H9 (cell line): ENCODE measurements at regions not wholly inside any gene's neighbourhood (a gene's known extent, or its start where the extent isn't known, plus 50 kb on each side); places are given as distances from the start of the nearest gene placed in this dataset.

Experiments
- DNase-seq: peaks from one replicate; pipeline ENCODE4 v3.0.0-alpha.2; 2017
- H2AFZ ChIP-seq: one replicate; pipeline ENCODE4 v1.6.1; 2013; ENCODE audit warnings: mild to moderate bottlenecking, low read length, control low read depth, moderate library complexity
- H2AK5ac ChIP-seq: 2 replicates; pipeline ENCODE4 v1.6.1; 2013; ENCODE audit warnings: low read length, control low read depth, mixed read lengths; ENCODE audit not compliant: insufficient read length
- H2BK120ac ChIP-seq: one replicate; pipeline ENCODE4 v1.6.1; 2013; ENCODE audit warnings: low read depth, mild to moderate bottlenecking, low read length, control low read depth, inconsistent platforms; ENCODE audit not compliant: poor library complexity, severe bottlenecking
- H2BK12ac ChIP-seq: 2 replicates; pipeline ENCODE4 v1.6.1; 2013; ENCODE audit warnings: low read length, control low read depth, mixed read lengths, low read depth; ENCODE audit not compliant: insufficient read length
- H2BK15ac ChIP-seq: 2 replicates; pipeline ENCODE4 v1.6.1; 2013; ENCODE audit warnings: low read depth, low read length, control low read depth
- H2BK20ac ChIP-seq: one replicate; pipeline ENCODE4 v1.6.1; 2013; ENCODE audit warnings: low read depth, mild to moderate bottlenecking, low read length, control low read depth, inconsistent platforms; ENCODE audit not compliant: poor library complexity, severe bottlenecking
- H2BK5ac ChIP-seq: 2 replicates; pipeline ENCODE4 v1.6.1; 2013; ENCODE audit warnings: low read length, control low read depth, mixed read lengths; ENCODE audit not compliant: insufficient read length
- H3K14ac ChIP-seq: 2 replicates; pipeline ENCODE4 v1.6.1; 2013; ENCODE audit warnings: low read length, control low read depth; ENCODE audit not compliant: insufficient read depth
- H3K18ac ChIP-seq: 2 replicates; pipeline ENCODE4 v1.6.1; 2013; ENCODE audit warnings: low read depth, mild to moderate bottlenecking, mixed read lengths, low read length, control low read depth; ENCODE audit not compliant: insufficient read length
- H3K23ac ChIP-seq: 2 replicates; pipeline ENCODE4 v1.6.1; 2013; ENCODE audit warnings: low read length, control low read depth, mixed read lengths, low read depth; ENCODE audit not compliant: insufficient read length
- H3K23me2 ChIP-seq: 2 replicates; pipeline ENCODE4 v1.6.1; 2013; ENCODE audit warnings: low read depth, mild to moderate bottlenecking, mixed read lengths, low read length, control low read depth; ENCODE audit not compliant: insufficient read length, poor library complexity, severe bottlenecking
- H3K27ac ChIP-seq: 2 replicates; pipeline ENCODE4 v1.5.1; 2013; ENCODE audit warnings: low read length, control low read depth, mixed read lengths, low read depth; ENCODE audit not compliant: insufficient read length
- H3K27me3 ChIP-seq: 2 replicates; pipeline ENCODE4 v1.6.1; 2013; ENCODE audit warnings: low read length, control low read depth, inconsistent platforms; ENCODE audit not compliant: insufficient read depth
- H3K4ac ChIP-seq: 2 replicates; pipeline ENCODE4 v1.6.1; 2013; ENCODE audit warnings: low read depth, mild to moderate bottlenecking, control low read depth, inconsistent platforms, low read length, moderate library complexity
- H3K4me1 ChIP-seq: 2 replicates; pipeline ENCODE4 v1.6.1; 2013; ENCODE audit warnings: low read length, control low read depth, inconsistent platforms; ENCODE audit not compliant: insufficient read depth
- H3K4me2 ChIP-seq: 2 replicates; pipeline ENCODE4 v1.6.1; 2013; ENCODE audit warnings: low read length, control low read depth, mixed read lengths; ENCODE audit not compliant: insufficient read length, insufficient read depth
- H3K56ac ChIP-seq: 2 replicates; pipeline ENCODE4 v1.6.1; 2013; ENCODE audit warnings: low read depth, mild to moderate bottlenecking, mixed read lengths, low read length, control low read depth; ENCODE audit not compliant: insufficient read length
- H3K79me1 ChIP-seq: 2 replicates; pipeline ENCODE4 v1.6.1; 2013; ENCODE audit warnings: low read depth, mild to moderate bottlenecking, moderate library complexity, low read length, control low read depth, inconsistent platforms; ENCODE audit not compliant: insufficient read depth, poor library complexity, severe bottlenecking
- H3K79me2 ChIP-seq: 2 replicates; pipeline ENCODE4 v1.6.1; 2013; ENCODE audit warnings: low read length, control low read depth, inconsistent platforms; ENCODE audit not compliant: insufficient read depth
- H3K9ac ChIP-seq: 2 replicates; pipeline ENCODE4 v1.6.1; 2013; ENCODE audit warnings: low read length, control low read depth, mixed read lengths; ENCODE audit not compliant: insufficient read length; ENCODE audit errors: extremely low read depth
- H3K9me3 ChIP-seq: one replicate; pipeline ENCODE4 v1.6.1; 2013; ENCODE audit warnings: low read depth, low read length, inconsistent platforms; ENCODE audit not compliant: control insufficient read depth
- H3T11ph ChIP-seq: one replicate; pipeline ENCODE4 v1.6.1; 2013; ENCODE audit warnings: mild to moderate bottlenecking, low read length, control low read depth, inconsistent platforms
- H4K20me1 ChIP-seq: one replicate; pipeline ENCODE4 v1.6.1; 2013; ENCODE audit not compliant: control insufficient read depth, insufficient read length, insufficient read depth
- H4K5ac ChIP-seq: 2 replicates; pipeline ENCODE4 v1.6.1; 2013; ENCODE audit warnings: low read depth, mild to moderate bottlenecking, mixed read lengths, low read length, control low read depth; ENCODE audit not compliant: insufficient read length
- H4K8ac ChIP-seq: replicated peaks from 2 replicates; pipeline ENCODE4 v1.6.1; 2013; ENCODE audit warnings: low read length, control low read depth, mixed read lengths, low read depth; ENCODE audit not compliant: insufficient read length
- H4K91ac ChIP-seq: 2 replicates; pipeline ENCODE4 v1.6.1; 2013; ENCODE audit warnings: low read depth, mild to moderate bottlenecking, moderate library complexity, mixed read lengths, low read length, control low read depth; ENCODE audit not compliant: insufficient read length
- H3K27ac Mint-ChIP-seq, 3 experiments: 2 replicates in 2 of 3; 3 replicates in 1 of 3; pipeline ENCODE4 v1.8.0; 2020 to 2021; ENCODE audit warnings: mixed read lengths in 3 of 3, mild to moderate bottlenecking in 1 of 3, moderate library complexity in 1 of 3
- H3K27me3 Mint-ChIP-seq: 2 replicates; pipeline ENCODE4 v1.8.0; 2021; ENCODE audit warnings: low read depth, mild to moderate bottlenecking, moderate library complexity, mixed read lengths
- H3K36me3 Mint-ChIP-seq, 3 experiments: 2 replicates in 2 of 3; 3 replicates in 1 of 3; pipeline ENCODE4 v1.8.0; 2020 to 2021; ENCODE audit warnings: low read depth in 3 of 3, mixed read lengths in 3 of 3; ENCODE audit not compliant: insufficient read depth in 1 of 3
- H3K4me1 Mint-ChIP-seq, 2 experiments: 2 replicates each; pipeline ENCODE4 v1.8.0; 2020; ENCODE audit warnings: mixed read lengths in 2 of 2
- H3K4me3 Mint-ChIP-seq, 2 experiments: 2 replicates in 1 of 2; 3 replicates in 1 of 2; pipeline ENCODE4 v1.8.0; 2020 to 2021; ENCODE audit warnings: mild to moderate bottlenecking in 2 of 2, mixed read lengths in 2 of 2, moderate library complexity in 1 of 2
- H3K9me3 Mint-ChIP-seq, 2 experiments: 2 replicates in 1 of 2; 3 replicates in 1 of 2; pipeline ENCODE4 v1.8.0; 2020; ENCODE audit warnings: mild to moderate bottlenecking in 2 of 2, mixed read lengths in 2 of 2, moderate library complexity in 1 of 2
- TF ChIP-seq, protein P1 (sequence below): fragments of 200-600 bp; sonication (generic); conservative IDR thresholded peaks from 3 replicates; pipeline ENCODE4 v1.8.0; 2021; ENCODE audit warnings: antibody characterized with exemption, mild to moderate bottlenecking

DNA sequence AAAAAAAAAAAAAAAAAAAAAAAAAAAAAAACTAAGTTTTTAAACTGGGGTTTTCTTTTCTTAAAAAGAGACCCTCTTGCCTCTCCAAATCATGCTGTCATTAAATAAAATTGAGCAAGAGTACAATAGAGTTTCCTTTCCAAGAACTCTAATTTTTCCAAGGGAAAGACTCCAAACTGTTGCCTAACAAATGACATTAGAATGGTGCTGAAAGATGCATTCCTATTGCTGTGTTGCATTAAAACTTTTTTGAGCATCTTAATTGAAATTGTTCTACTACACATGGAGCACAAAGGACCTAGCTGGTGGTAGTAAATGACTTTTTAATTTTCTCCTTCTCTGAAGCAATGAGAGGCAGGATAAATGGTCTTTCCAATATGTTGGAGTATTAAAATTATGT is 469.1 kb upstream of the ARHGEF26 start:
- Histone ChIP-seq H3K27me3 (no peaks in the 10 kb centered on the region), H3K14ac (no peak overlapping the region), H3K4ac (no peak overlapping the region), H4K8ac (no peak overlapping the region), H4K5ac (no peak overlapping the region), H2BK12ac (no peak overlapping the region), H3T11ph (no peak overlapping the region), H2AK5ac (no peak overlapping the region), H3K56ac (no peak overlapping the region), H3K4me1 (no peaks in the 10 kb centered on the region), H3K9ac (no peak overlapping the region), H3K27ac (no peak overlapping the region), H2BK5ac (no peak overlapping the region), H4K20me1 (no peaks in the 10 kb centered on the region), H3K23me2 (no peaks in the 10 kb centered on the region), H3K23ac (no peak overlapping the region), H3K18ac (no peak overlapping the region), H2AFZ (no peak overlapping the region), H2BK20ac (no peak overlapping the region), H3K79me2 (no peaks in the 10 kb centered on the region), H3K9me3 (no peaks in the 10 kb centered on the region), H2BK120ac (no peak overlapping the region), H3K4me2 (no peak overlapping the region), H2BK15ac (no peak overlapping the region), H4K91ac (no peak overlapping the region), H3K79me1 (no peaks in the 10 kb centered on the region)
- Mint-ChIP-seq H3K4me1 (peaks cover 12 to 13% of the 10 kb centered on the region in 2 experiments), H3K27ac (no peak overlapping the region), H3K4me3 (no peak overlapping the region), H3K9me3 (peaks cover 7 to 10% of the 10 kb centered on the region in 2 experiments; a peak in 4 of 5 replicates), H3K27me3 (no peaks in the 10 kb centered on the region), H3K36me3 (peaks cover 3 to 8% (median 3%) of the 10 kb centered on the region in 3 experiments; a peak in 6 of 7 replicates)
- TF ChIP-seq, protein P1, sequence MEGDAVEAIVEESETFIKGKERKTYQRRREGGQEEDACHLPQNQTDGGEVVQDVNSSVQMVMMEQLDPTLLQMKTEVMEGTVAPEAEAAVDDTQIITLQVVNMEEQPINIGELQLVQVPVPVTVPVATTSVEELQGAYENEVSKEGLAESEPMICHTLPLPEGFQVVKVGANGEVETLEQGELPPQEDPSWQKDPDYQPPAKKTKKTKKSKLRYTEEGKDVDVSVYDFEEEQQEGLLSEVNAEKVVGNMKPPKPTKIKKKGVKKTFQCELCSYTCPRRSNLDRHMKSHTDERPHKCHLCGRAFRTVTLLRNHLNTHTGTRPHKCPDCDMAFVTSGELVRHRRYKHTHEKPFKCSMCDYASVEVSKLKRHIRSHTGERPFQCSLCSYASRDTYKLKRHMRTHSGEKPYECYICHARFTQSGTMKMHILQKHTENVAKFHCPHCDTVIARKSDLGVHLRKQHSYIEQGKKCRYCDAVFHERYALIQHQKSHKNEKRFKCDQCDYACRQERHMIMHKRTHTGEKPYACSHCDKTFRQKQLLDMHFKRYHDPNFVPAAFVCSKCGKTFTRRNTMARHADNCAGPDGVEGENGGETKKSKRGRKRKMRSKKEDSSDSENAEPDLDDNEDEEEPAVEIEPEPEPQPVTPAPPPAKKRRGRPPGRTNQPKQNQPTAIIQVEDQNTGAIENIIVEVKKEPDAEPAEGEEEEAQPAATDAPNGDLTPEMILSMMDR = no peak
- no peak for DNase-seq
